Middle frontal gyrus (tissue), 1 donor: ENCODE measurements at regions not wholly inside any gene's neighbourhood (a gene's known extent, or its start where the extent isn't known, plus 50 kb on each side); places are given as distances from the start of the nearest gene placed in this dataset.

Experiments
- DNase-seq: peaks from one replicate; pipeline ENCODE4 v3.0.0-alpha.2; 2015; ENCODE audit warnings: low spot score; ENCODE audit errors: extremely low spot score

DNA sequence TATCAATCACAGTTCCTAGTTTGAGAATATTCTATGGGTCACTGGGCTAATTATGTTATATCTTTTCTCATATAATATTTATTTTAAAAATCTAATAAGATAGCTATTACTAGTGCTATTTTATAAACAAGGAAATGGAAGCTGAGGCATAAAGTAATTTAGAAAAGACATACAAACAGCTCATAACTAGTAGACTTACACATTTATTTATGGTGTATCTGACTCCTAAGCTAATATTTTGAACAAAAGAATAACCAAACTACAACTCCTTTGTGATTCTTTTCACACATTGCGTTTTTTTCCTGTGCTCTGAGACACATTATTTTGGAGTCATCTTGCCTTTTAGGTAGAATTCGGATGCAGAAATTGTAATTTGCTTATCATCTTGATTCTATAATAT is 742.0 kb upstream of the LRRTM4 start:
- no peak for DNase-seq

DNA sequence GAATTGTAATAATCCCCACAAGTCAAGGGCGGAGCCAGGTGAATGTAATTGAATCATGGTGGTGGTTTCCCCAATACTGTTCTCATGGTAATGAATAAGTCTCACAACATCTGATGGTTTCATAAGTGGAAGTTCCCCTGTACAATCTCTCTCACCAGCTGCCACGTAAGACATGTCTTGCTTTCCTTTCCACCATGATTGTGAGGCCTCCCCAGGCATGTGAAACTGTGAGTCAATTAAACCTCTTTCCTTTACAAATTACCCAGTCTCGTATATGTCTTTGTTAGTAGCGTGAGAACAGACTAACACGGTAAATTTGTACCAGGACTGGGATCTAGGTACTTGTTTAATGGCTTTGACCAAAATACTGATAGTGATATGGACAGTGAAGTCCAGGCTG is 744.3 kb upstream of the REG3G start:
- no peak for DNase-seq

DNA sequence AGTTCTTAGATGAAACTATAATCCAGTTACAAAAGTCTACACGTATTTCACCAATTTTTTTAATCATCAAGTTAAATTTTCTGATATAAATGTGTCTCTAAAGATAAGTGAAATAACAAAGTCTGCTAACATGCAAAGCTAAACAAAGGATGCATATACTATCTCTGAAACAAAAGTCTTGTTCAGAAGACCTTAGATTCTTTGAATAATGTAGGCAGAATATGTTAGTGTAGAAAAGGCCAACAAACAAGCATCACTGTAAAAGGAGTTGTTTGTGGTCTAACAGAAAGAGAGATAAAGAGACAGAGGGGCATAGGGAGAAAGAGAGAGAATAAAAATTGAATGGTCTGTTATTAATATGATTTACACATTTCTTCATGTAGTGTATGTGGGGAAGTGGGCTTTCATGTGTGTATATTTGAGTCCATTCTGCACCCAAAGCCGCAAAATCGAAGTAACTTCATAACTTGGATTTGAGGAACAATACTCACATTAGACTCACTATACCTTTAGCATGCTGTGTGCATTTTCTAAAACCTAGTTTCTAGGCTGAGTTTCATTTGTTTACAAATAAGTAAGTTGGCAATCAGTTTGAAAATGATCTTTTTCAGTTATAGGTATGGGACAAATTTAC is 734.8 kb upstream of the REG3G start:
- DNase-seq, result no peak

DNA sequence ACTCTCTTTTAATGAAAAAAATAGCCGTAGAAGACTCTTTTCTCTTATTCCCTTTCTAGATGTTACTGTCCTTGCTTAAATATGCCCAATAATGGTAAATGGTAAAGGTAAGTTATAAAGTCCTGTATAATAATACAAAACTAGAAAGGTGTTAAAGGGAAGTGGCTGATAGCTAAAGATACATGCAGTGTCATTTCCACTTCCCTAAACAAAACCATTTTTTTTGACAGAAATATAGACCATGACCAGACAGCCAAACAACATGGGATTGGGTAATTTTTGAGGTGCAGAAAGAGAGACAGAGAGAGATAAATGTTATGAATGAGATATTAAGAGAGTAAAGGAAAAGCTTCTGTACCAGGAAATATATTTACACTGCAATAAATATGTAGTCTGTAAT is 731.7 kb upstream of the REG3G start:
- no peak for DNase-seq

DNA sequence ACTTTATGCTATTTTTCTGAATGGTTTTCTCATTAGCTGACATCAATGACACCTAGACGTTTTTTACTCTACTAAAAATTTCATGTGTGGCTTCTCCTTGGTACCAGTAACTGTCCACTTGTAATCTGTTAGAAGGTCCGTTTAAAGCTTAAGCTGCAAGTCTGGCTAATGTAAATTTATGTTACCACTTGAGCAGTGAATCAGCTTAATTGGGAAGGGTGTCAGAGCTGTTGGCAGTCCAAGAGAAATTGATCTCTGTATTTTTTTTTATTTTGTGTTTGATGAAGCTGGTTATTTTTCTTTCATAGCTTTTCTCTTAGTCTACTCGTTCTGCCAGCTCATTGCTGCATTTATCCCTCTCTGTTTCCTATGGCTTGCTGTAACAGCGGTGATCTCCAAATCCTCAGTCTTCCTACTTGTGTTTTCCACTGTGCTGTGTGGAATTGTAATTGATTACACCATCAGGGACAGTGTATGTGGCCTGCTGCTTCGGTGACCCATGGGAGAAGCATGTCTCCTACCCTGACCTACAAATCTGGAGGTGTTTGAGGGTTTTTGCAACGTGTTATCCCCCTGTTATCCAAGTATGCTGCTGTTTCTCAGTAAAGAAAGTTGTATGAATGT is 724.2 kb upstream of the REG3G start:
- no peak for DNase-seq

DNA sequence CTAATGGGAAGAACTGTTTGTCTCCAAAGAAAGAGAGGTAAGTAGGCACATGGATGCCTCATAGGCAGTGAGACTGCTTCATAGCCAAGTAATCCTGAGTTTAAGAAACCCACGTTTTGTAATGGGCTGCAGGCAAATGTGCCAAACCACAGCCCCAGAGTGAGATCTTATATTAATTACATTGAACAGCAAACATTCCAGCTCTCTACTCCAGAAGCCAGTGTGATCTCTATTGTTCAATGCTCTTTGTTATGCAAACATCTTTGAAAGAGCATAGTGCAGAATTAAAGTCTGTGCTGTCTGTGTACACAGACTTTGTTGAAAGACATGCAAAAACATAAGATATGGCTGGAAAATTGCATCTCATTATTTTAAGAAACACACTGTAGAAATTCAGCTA is 720.8 kb upstream of the REG3G start:
- no peak for DNase-seq

DNA sequence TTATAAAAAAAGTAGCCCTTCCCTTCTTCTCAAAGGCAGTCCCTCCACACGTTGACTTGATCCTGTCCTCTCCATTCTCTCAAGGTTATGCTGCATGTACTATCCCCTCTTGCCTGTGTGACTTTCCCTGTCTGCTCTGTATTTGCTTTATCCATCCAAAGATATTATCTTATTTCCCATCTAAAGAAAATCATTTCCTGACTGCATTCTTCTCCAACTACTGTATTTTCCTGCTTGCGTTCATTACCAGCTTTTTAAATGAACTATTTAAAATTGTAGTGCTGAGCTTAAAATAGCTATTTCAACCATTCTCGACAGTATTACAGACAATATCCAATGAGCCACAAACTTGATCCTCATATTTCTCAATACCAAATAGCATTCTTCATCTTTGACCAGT is 716.0 kb upstream of the REG3G start:
- DNase-seq, result no peak

DNA sequence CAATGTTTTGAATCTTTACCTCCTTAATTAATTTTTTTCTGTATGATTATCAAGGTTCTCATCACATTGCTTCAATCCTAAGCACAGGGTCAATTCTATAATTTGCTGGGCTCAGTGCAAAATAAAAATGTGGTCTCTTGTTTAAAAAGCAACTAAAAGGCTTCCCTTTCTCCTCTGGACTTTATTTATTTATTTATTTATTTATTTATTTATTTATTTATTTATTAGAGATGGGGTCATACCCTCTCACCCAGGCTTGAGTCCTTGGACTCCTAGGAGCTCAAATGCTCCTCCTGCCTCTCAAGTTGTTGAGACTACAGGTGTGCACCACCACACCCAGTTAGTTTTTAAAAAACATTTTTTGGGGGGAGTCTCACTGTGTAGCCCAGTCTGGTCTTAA is 710.1 kb upstream of the REG3G start:
- no peak for DNase-seq

DNA sequence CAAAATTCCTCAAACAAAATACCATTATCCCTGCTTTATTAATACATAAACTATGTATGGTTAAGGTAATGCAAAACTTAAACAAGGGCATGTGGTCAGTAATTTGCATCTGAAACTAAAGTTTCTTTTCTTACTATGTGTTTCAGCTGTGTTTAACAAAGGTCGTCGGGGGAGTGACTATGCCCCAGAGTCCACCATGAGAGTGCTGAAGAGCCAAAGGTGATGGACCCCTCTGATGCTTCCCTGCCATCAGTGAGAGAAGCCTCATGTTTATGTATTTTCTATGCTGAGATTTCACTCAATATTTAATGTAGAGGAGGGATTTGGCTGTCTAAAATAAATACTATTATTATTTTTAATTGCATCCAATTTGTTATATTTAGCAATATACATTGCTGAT is 707.2 kb upstream of the REG3G start:
- DNase-seq, result no peak

DNA sequence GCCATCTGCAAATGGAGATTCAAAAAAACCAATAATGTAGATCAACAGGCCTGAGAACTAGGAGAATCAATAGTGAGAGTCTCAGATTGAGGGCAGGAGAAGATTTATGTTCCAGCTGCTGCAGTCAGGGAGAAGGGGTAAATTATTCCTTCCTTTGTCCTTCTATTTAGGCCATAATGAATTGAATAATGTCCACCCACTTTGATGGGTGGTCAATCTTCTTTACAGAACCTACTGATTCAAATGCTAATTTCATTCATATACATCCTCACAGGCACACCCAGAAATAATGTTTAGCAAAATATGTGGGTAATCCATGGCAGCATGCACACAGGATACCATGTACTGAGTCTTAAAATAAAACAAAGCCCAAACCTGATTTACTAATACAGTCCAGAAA is 695.3 kb upstream of the REG3G start:
- no peak for DNase-seq

DNA sequence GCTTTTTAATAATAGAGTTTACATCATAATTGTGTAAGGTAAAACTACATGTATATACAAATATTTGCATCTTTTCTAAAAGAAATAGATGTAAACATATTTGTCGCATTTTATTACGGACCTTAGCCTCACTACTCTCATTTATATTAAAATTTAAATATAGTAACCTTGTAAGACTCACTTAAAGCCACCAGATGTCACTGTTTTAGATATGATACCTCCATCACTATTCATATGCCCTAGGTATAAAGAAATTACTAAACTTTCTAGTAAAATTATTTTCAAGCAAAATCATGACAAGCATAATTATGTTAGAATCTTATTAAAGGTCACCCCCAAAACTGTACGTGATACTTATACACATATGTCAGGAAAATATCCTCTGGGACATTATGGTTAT is 674.3 kb upstream of the REG3G start:
- no peak for DNase-seq

DNA sequence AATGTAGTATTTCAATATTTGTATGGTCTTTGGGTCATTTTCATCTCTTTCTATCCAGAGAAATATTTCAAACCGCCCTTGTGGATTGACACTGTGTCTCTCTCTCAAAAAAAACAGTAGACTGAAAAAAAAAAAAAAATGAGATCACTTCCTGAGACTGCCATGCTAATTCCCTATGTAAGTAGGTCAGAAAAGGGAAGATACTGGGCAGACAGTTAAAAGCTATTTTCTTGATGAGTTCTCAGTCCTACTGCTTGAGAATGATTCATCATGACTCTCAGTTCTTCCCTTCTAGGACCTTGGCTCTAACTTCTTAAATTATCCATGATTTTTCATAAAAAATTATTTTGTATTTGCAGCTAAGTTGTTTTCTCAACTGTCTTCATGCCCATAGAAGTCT is 672.3 kb upstream of the REG3G start:
- DNase-seq, result no peak

DNA sequence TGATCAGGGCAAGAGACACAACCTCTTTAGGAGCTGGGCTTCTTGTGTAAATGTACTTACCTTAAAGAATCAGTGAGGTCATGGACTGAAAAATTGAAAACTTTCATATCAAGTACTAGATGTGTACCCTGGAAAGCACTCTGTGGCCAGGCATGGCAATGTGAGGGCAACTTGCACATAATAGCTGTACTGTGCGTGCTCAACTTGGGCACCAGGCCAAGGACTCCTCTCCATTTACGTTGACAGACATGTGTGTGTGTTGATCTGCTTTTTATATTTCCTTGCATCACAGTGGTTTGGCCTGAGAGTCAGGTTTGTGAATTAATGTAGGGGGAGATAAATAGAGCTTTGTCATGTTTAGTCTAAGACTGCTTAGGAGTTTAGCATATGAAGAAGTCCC is 669.5 kb upstream of the REG3G start:
- DNase-seq, result no peak

DNA sequence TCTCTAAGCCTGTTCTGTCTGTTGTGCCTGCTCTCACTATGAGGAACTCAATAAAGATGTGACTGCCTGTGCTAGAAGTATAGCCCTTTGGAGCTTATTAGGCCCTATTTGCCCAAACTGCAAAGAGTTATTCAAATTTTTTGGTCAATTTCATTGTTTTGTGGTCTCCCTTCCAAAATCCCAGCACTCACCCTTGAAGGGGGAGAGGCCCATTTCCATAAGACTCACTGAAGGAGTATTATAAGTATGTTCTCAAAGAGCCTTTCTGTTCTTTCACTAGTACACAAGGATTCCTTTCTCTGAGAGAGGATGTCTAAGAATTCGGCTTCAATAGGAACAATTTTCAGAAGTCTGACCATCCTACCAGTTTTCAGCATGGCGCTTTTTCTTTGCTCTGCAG is 641.9 kb upstream of the REG3G start:
- DNase-seq, result no peak

DNA sequence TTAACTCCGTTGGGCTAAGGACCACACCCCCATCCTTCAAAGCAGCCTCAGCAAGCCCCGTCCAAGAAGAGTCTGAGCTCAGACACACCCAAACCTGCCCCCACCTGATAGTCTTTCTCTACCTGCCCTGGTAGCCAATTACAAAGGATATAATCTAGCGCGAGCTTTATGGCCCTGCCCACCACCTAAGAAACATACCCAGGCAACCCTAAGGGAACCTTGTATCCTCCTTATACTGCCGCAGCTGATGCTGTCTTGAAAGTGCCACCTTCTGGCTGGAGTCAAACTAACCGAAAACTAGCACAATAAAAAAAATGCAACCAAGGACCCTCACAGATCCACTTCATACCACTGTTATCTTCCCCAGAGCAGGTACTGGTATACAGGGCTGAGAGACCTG is 628.3 kb upstream of the REG3G start:
- no peak for DNase-seq

DNA sequence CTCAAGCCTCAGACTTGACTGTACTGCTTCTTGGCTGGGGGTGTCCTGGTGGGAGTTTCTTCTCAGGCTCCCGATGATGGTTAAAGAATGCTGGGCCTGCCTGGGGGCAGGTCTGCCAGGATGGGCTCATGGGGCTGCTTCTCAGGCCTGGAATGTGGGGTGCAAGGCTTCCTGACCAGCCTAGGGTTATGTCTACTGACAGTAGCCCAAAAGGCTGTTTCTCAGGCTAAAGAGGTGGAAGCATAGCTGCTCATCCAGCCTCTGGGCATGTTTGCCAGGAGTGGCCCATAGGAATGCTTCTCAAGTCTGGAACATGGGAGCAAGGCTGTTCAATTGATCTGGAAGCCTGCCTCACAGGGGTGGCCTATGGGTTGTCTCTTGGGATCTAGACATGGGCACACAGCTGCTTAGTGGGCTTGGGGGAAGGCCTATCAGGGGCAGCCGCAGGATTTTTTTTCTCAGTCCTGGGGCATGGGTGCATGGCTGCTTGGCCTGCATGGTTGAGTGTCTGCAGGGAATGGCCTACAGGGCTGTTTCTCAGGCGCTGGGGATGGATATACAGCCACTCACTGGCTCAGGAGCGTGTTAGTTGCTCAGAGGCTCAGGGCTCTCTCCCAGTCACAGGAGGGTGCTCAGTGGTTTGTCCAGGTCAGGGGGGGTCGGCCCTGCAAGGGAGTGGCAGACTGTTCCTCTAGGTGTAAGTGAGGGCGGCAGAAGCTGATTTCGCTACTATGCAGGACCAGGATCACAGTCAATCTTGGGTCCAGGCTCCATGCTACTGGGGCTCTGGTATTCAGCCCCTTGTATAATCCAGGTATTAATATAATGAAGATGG is 617.3 kb upstream of the REG3G start:
- no peak for DNase-seq

DNA sequence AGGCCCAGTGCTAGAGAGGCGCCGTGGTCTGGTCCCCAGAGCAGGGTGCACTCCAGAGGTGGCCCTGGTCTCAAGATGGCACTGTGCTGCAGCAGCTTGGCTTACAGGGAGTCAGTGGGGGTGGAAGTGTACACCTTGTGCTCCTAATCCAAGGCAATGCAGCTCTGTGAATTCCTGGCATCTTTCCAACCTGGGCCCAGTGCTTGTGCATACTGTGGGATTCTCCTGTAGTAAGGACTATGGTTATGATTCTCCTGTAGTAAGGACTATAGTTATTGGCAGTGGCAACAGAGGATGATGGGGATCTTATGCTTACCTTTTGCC is 616.7 kb upstream of the REG3G start:
- no peak for DNase-seq

DNA sequence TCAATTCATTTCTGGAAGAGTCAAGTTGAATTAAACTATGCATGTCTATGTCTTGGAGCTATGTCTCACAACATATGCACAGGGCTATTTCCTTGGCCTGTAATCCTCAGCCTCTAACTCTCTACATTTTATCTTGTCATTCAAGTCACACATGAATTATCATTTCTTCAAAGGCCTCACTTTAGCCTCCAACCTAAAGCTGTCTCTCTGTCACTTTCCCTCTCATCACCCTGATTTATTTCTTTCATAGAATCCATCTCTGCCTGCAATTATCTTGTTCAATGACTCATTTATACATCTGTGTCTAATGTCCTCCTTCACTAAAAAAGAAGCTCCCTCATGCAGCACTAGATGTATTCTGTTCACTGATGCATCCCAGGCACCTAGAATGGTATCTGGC is 614.2 kb upstream of the REG3G start:
- no peak for DNase-seq

DNA sequence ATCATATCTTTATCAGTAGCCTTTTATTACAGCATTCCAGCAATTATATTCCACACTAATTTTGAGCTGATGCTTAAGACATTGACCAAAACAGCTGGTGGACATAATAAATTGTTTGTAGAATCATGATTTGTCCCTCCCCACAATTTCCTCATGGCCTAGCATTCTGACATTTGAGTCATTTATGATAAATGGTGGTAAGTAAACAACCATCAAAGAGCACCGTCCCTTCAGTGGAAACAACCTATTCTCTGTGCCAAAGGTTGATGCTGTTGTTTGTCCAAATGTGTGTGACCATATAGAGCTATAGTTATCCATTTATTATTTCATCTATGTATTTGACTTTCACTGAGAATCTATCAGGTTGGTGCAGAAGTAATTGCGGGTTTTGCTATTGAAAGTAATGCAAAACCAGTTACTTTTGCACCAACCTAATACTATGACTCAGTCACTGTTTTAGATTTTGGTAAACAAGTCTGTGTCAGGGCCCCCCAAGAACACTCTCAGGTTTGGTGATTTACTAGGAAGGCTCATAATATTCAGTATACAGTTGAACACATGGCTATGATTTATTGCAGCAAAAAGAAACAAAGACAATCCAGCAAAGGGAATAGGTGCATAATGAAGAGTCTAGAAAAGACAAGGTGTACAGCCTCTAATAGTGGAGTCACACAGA is 608.7 kb upstream of the REG3G start:
- no peak for DNase-seq

DNA sequence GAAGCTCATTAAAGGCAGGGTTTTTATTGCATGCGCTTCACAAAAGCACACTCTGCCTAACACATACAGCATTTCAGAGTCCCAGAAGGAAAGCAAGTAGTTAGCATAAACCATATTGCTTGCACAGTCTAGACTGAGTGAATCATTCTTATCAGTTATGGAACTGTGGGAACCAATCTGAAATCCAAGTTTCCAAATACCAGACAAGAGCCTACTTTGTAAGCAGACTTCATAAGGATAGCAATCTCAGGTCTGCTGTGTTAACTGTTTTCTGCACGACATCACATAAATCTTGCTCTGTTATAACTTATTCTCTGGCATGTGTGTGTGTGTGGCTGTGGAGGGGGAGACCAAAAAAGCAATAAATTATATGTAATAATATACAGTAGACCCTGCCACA is 608.1 kb upstream of the REG3G start:
- no peak for DNase-seq

DNA sequence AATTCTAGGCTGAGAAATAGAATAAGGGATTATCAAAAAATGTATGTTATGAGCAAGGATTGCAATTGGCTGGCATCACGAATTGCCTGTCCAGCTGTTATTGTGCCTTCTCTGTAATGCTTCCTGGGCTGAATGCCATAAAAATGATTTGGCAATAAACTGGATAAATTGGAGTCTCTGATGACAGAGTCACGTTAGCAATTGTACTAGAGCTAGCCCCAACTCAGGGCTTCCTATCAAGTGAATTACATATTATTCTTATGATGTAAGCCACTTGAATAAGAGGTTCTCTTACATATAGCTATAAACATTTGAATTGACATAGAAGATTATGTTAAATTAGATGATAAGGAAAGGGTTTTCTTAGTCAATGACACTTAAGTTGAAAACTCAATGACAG is 607.5 kb upstream of the REG3G start:
- DNase-seq, result no peak

DNA sequence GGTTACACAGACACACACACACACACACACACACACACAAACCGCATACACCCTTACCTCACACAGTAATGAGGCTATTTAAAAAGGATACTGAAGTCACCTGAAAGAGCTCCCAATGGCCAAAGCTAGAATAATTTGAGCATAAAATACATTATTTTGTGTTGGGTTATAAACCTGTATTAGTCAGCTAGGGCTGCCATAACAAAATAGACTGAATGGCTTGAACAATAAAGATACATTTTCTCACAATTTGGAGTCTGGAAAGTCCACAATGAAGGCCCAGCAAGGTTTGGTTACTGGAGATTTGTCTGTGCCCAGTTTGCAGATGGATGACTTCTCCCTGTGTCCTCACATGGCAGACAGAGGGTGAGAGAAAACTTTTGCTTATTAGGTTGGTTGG is 605.4 kb upstream of the REG3G start:
- DNase-seq, result no peak
